ENCODE measurements at regions not wholly inside any gene's neighbourhood (a gene's known extent, or its start where the extent isn't known, plus 50 kb on each side); places are given as distances from the start of the nearest gene placed in this dataset.

DNA sequence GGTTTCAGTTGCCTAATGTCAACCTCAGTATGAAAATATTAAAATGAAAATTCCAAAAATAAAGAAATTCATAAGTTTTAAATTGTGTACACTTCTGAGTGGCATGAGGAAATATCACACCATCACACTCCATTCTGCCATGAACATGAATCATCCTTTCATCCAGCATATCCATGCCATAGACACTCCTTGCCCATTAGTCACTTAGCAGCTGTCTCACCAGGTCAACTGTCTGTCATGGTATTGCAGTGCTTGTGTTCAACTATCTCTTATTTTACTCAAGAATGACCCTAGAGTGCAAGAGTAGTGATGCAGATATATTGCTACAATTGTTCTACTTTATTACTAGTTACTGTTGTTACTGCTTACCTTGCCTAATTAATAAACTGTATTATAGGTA is 712.4 kb downstream of the EPHA7 start:
- TF ChIP-seq POLR2A (IDR thresholded peaks at IDR 0.05), result no peak
- no peak for TF ChIP-seq CTCF (IDR thresholded peaks at IDR 0.05)
- ATAC-seq (no peak), DNase-seq (no peak)
- Histone ChIP-seq H3K4me1 (no peaks in the 10 kb centered on the region), H3K9me3 (no peaks in the 10 kb centered on the region), H3K27me3 (no peaks in the 10 kb centered on the region), H3K36me3 (no peaks in the 10 kb centered on the region), H3K27ac (no peak overlapping the region), H3K4me3 (no peak overlapping the region)
- intact Hi-C loops (cut with DNase I), result no loop called here

- intact Hi-C loops (cut with DNase I), result no loop called here
- no peak for DNase-seq
- Histone ChIP-seq H3K27me3 (no peaks in the 10 kb centered on the region), H3K36me3 (no peaks in the 10 kb centered on the region), H3K4me3 (no peak overlapping the region), H3K9me3 (no peaks in the 10 kb centered on the region), H3K4me1 (no peaks in the 10 kb centered on the region), H3K27ac (no peak overlapping the region)
- no peak for TF ChIP-seq CTCF (IDR thresholded peaks at IDR 0.05)
- ATAC-seq, result peak in 1 of 4 donors; percentile 37
- 78% methylated on average over 2 of the region's 10 CpGs for WGBS (ENCODE audit: insufficient coverage, low coverage, low lambda C conversion rate, missing lambda C conversion rate)
These were observed 717.8 kb downstream of the EPHA7 start for GRCh38 chr6:92701425-92702096.

- ATAC-seq, result no peak
- H3K4me3 ChIP-seq, result no peak overlapping the region
- intact Hi-C loops (cut with DNase I), result no loop called here
- no peaks in the 10 kb centered on the region for H3K4me1 ChIP-seq
- H3K27me3 ChIP-seq, result no peaks in the 10 kb centered on the region
- no peaks in the 10 kb centered on the region for H3K36me3 ChIP-seq
- 72% methylated on average over 2 of the region's 11 CpGs for WGBS (ENCODE audit: insufficient coverage, low coverage, low lambda C conversion rate, missing lambda C conversion rate)
- no peak overlapping the region for H3K27ac ChIP-seq
- TF ChIP-seq POLR2A (IDR thresholded peaks at IDR 0.05) (no peak), CTCF (IDR thresholded peaks at IDR 0.05) (no peak)
- DNase-seq, result no peak
- H3K9me3 ChIP-seq, result no peaks in the 10 kb centered on the region
These were observed 718.9 kb downstream of the EPHA7 start for GRCh38 chr6:92700411-92700810.

DNA sequence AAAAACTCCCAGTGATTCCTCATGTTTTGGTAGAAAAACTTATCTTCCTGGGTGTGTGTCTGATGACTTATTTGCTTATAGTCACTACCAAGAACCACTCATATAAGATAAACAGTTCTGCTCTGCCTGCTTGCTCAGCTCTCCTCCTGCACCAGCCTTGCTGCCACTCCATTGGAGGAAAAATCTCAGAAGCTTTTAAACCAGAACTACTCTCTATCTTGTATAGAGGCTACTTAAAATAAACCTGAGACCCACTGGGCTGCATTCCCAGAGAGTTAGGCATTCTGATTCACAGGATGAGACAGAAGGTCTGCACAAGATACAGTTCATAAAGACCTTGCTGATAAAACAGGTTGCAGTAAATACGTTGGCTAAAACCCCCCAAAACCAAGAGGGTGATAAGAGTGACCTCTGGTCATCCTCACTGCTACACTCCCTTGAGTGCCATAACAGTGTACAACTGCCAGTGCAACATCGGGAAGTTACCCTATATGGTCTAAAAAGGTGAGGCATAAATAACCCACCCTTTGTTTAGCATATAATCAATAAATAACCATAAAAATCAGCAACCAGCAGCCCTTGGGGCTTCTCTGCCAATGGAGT is 728.3 kb downstream of the EPHA7 start:
- H3K27me3 ChIP-seq, result no peaks in the 10 kb centered on the region
- ATAC-seq, result no peak
- no peaks in the 10 kb centered on the region for H3K36me3 ChIP-seq
- no peaks in the 10 kb centered on the region for H3K9me3 ChIP-seq
- no peak overlapping the region for H3K27ac ChIP-seq
- intact Hi-C loops (cut with DNase I), result no loop called here
- 42% methylated on average over 2 of the region's 2 CpGs for WGBS (ENCODE audit: insufficient coverage, low coverage, low lambda C conversion rate, missing lambda C conversion rate)
- H3K4me1 ChIP-seq, result no peaks in the 10 kb centered on the region
- no peak overlapping the region for H3K4me3 ChIP-seq
- TF ChIP-seq CTCF (IDR thresholded peaks at IDR 0.05), result no peak
- TF ChIP-seq POLR2A (IDR thresholded peaks at IDR 0.05), result no peak
- DNase-seq, result no peak
